ENCODE measurements at regions not wholly inside any gene's neighbourhood (a gene's known extent, or its start where the extent isn't known, plus 50 kb on each side); places are given as distances from the start of the nearest gene placed in this dataset.
"Not testable (repeated sequence)": the region's sequence is repeated elsewhere in the genome, so short reads cannot be mapped to it uniquely, and the experiment has no call there.

DNA sequence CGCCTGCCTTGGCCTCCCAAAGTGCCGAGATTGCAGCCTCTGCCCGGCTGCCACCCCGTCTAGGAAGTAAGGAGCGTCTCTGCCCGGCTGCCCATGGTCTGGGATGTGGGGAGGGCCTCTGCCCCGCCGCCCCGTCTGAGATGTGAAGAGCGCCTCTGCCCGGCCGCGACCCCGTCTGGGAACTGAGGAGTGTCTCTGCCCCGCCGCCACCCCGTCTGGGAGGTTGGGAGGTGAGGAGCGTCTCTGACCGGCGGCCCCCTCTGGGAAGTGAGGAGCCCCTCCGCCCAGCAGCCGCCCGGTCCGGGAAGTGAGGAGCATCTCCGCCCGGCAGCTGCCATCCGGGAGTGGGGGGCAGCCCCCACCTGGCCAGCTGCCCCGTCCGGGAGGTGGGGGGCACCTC, 699.2 kb upstream of the TMEFF2 start:
- not testable (repeated sequence) for TF ChIP-seq ZKSCAN1 (IDR thresholded peaks at IDR 0.05; ENCODE audit: low read length); FOXK1 (CRISPR knock-in tag; IDR thresholded peaks at IDR 0.05; ENCODE audit: borderline replicate concordance, low read depth); ZKSCAN5 (CRISPR knock-in tag; IDR thresholded peaks at IDR 0.05); JUNB (CRISPR knock-in tag; IDR thresholded peaks at IDR 0.05; ENCODE audit: borderline replicate concordance); CBX2 (IDR thresholded peaks at IDR 0.05; ENCODE audit: low read depth, low read length); CBX2 (CRISPR knock-in tag; IDR thresholded peaks at IDR 0.05; ENCODE audit: low read depth); HMG20B (CRISPR knock-in tag; conservative IDR thresholded peaks at IDR 0.05); MZF1 (CRISPR knock-in tag; IDR thresholded peaks at IDR 0.05; ENCODE audit: borderline replicate concordance); ZNF138 (CRISPR knock-in tag; IDR thresholded peaks at IDR 0.05; ENCODE audit: low read depth); POLR2AphosphoS5 (IDR thresholded peaks at IDR 0.05; ENCODE audit: low read depth, low read length); HDAC1 (CRISPR knock-in tag; IDR thresholded peaks at IDR 0.05)
- TF ChIP-seq, protein P1, sequence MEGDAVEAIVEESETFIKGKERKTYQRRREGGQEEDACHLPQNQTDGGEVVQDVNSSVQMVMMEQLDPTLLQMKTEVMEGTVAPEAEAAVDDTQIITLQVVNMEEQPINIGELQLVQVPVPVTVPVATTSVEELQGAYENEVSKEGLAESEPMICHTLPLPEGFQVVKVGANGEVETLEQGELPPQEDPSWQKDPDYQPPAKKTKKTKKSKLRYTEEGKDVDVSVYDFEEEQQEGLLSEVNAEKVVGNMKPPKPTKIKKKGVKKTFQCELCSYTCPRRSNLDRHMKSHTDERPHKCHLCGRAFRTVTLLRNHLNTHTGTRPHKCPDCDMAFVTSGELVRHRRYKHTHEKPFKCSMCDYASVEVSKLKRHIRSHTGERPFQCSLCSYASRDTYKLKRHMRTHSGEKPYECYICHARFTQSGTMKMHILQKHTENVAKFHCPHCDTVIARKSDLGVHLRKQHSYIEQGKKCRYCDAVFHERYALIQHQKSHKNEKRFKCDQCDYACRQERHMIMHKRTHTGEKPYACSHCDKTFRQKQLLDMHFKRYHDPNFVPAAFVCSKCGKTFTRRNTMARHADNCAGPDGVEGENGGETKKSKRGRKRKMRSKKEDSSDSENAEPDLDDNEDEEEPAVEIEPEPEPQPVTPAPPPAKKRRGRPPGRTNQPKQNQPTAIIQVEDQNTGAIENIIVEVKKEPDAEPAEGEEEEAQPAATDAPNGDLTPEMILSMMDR (CRISPR knock-in tag; IDR thresholded peaks at IDR 0.05) = not testable (repeated sequence)
- TF ChIP-seq, protein P2, sequence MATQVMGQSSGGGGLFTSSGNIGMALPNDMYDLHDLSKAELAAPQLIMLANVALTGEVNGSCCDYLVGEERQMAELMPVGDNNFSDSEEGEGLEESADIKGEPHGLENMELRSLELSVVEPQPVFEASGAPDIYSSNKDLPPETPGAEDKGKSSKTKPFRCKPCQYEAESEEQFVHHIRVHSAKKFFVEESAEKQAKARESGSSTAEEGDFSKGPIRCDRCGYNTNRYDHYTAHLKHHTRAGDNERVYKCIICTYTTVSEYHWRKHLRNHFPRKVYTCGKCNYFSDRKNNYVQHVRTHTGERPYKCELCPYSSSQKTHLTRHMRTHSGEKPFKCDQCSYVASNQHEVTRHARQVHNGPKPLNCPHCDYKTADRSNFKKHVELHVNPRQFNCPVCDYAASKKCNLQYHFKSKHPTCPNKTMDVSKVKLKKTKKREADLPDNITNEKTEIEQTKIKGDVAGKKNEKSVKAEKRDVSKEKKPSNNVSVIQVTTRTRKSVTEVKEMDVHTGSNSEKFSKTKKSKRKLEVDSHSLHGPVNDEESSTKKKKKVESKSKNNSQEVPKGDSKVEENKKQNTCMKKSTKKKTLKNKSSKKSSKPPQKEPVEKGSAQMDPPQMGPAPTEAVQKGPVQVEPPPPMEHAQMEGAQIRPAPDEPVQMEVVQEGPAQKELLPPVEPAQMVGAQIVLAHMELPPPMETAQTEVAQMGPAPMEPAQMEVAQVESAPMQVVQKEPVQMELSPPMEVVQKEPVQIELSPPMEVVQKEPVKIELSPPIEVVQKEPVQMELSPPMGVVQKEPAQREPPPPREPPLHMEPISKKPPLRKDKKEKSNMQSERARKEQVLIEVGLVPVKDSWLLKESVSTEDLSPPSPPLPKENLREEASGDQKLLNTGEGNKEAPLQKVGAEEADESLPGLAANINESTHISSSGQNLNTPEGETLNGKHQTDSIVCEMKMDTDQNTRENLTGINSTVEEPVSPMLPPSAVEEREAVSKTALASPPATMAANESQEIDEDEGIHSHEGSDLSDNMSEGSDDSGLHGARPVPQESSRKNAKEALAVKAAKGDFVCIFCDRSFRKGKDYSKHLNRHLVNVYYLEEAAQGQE (IDR thresholded peaks at IDR 0.05; ENCODE audit: borderline replicate concordance in 1 of 2, low read depth in 1 of 2, low read length in 2 of 2) = not testable (repeated sequence)
- TF ChIP-seq, protein P3, sequence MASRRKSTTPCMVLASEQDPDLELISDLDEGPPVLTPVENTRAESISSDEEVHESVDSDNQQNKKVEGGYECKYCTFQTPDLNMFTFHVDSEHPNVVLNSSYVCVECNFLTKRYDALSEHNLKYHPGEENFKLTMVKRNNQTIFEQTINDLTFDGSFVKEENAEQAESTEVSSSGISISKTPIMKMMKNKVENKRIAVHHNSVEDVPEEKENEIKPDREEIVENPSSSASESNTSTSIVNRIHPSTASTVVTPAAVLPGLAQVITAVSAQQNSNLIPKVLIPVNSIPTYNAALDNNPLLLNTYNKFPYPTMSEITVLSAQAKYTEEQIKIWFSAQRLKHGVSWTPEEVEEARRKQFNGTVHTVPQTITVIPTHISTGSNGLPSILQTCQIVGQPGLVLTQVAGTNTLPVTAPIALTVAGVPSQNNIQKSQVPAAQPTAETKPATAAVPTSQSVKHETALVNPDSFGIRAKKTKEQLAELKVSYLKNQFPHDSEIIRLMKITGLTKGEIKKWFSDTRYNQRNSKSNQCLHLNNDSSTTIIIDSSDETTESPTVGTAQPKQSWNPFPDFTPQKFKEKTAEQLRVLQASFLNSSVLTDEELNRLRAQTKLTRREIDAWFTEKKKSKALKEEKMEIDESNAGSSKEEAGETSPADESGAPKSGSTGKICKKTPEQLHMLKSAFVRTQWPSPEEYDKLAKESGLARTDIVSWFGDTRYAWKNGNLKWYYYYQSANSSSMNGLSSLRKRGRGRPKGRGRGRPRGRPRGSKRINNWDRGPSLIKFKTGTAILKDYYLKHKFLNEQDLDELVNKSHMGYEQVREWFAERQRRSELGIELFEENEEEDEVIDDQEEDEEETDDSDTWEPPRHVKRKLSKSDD (CRISPR knock-in tag; IDR thresholded peaks at IDR 0.05; ENCODE audit: low read depth) = not testable (repeated sequence)
